ENCODE measurements at regions not wholly inside any gene's neighbourhood (a gene's known extent, or its start where the extent isn't known, plus 50 kb on each side); places are given as distances from the start of the nearest gene placed in this dataset.
A peak's percentile ranks its signal among the peaks of the same experiment; 100 is the strongest.
"Not testable (repeated sequence)": the region's sequence is repeated elsewhere in the genome, so short reads cannot be mapped to it uniquely, and the experiment has no call there.

GRCh38 chr2:210963386-210963785 is 407.0 kb downstream of the CPS1 start:
- no peak for DNase-seq

GRCh38 chr2:210964141-210964764 is 407.9 kb downstream of the CPS1 start:
- DNase-seq = no peak

- DNase-seq = no peak
Observed at GRCh38 chr2:210965472-210965871, 409.1 kb downstream of the CPS1 start.

GRCh38 chr2:210966330-210966729 is 409.9 kb downstream of the CPS1 start:
- DNase-seq = no peak

- no peak for DNase-seq
Observed at GRCh38 chr2:210971431-210971830, 415.0 kb downstream of the CPS1 start.

- not testable (repeated sequence) for DNase-seq
Observed at GRCh38 chr2:210986806-210987205, 430.4 kb downstream of the CPS1 start.

- DNase-seq = no peak
Observed at GRCh38 chr2:210991107-210991506, 434.7 kb downstream of the CPS1 start.

- no peak for DNase-seq
Observed at GRCh38 chr2:210994104-210994503, 437.7 kb downstream of the CPS1 start.

- peak; percentile 4 for DNase-seq
Observed at GRCh38 chr2:210997373-210997772, 441.0 kb downstream of the CPS1 start.

GRCh38 chr2:210998334-210998733 is 441.9 kb downstream of the CPS1 start:
- DNase-seq = no peak

GRCh38 chr2:211014376-211014775 is 458.0 kb downstream of the CPS1 start:
- DNase-seq = peak; percentile 6

GRCh38 chr2:211014906-211015305 is 458.5 kb downstream of the CPS1 start:
- no peak for DNase-seq

GRCh38 chr2:211025089-211025488 is 468.7 kb downstream of the CPS1 start:
- not testable (repeated sequence) for DNase-seq

GRCh38 chr2:211026109-211026508 is 469.7 kb downstream of the CPS1 start:
- DNase-seq = no peak

GRCh38 chr2:211027976-211028375 is 471.6 kb downstream of the CPS1 start:
- DNase-seq = no peak

GRCh38 chr2:211033765-211034164 is 477.4 kb downstream of the CPS1 start:
- DNase-seq = no peak

GRCh38 chr2:211035548-211036185 is 479.3 kb downstream of the CPS1 start:
- peak; percentile 26 for DNase-seq

- DNase-seq = no peak
Observed at GRCh38 chr2:211045025-211045424, 488.6 kb downstream of the CPS1 start.

GRCh38 chr2:211049321-211050018 is 493.1 kb downstream of the CPS1 start:
- DNase-seq = no peak

GRCh38 chr2:211055438-211055837 is 499.0 kb downstream of the CPS1 start:
- DNase-seq = no peak

GRCh38 chr2:211061612-211062296 is 505.4 kb downstream of the CPS1 start:
- DNase-seq = no peak

- DNase-seq = no peak
Observed at GRCh38 chr2:211062297-211062612, 505.9 kb downstream of the CPS1 start.

GRCh38 chr2:211067029-211067428 is 510.6 kb downstream of the CPS1 start:
- no peak for DNase-seq

All from dermis blood vessel endothelial cell (primary cell).